Activated T-helper 1 cell treated with anti-CD3 and anti-CD28 coated beads, Interleukin-12 subunit alpha, Interleukin-12 subunit beta, Interleukin-2, Interleukin-4 antibody, amounts not matched to agents 30 ng/mL and 10 ng/mL and 1 ng/mL, durations not matched to agents 14 hours and 24 hours and 36 hours (primary cell): ENCODE measurements at regions not wholly inside any gene's neighbourhood (a gene's known extent, or its start where the extent isn't known, plus 50 kb on each side); places are given as distances from the start of the nearest gene placed in this dataset.

Source experiments
- DNase-seq: peaks from one replicate; pipeline ENCODE4 v3.0.0; 2021; ENCODE audit warnings: low spot score
- H3K27ac Mint-ChIP-seq: one replicate; pipeline ENCODE4 v1.8.0; 2021; ENCODE audit warnings: mild to moderate bottlenecking, mixed read lengths
- H3K27me3 Mint-ChIP-seq: one replicate; pipeline ENCODE4 v1.8.0; 2022; ENCODE audit warnings: mild to moderate bottlenecking, moderate library complexity, mixed read lengths; ENCODE audit not compliant: insufficient read depth
- H3K36me3 Mint-ChIP-seq: one replicate; pipeline ENCODE4 v1.8.0; 2021; ENCODE audit warnings: low read depth, mixed read lengths
- H3K4me1 Mint-ChIP-seq: one replicate; pipeline ENCODE4 v1.8.0; 2021; ENCODE audit warnings: low read depth, mixed read lengths
- H3K4me3 Mint-ChIP-seq: one replicate; pipeline ENCODE4 v1.8.0; 2021; ENCODE audit warnings: mild to moderate bottlenecking, moderate library complexity, mixed read lengths
- H3K9me3 Mint-ChIP-seq: one replicate; pipeline ENCODE4 v1.8.0; 2021; ENCODE audit warnings: mixed read lengths
- intact Hi-C: fragments of 100-400 bp; cut with micrococcal nuclease; formaldehyde crosslinking; loops from one replicate; pipeline ENCODE4 v1.15.1; 2024

DNA sequence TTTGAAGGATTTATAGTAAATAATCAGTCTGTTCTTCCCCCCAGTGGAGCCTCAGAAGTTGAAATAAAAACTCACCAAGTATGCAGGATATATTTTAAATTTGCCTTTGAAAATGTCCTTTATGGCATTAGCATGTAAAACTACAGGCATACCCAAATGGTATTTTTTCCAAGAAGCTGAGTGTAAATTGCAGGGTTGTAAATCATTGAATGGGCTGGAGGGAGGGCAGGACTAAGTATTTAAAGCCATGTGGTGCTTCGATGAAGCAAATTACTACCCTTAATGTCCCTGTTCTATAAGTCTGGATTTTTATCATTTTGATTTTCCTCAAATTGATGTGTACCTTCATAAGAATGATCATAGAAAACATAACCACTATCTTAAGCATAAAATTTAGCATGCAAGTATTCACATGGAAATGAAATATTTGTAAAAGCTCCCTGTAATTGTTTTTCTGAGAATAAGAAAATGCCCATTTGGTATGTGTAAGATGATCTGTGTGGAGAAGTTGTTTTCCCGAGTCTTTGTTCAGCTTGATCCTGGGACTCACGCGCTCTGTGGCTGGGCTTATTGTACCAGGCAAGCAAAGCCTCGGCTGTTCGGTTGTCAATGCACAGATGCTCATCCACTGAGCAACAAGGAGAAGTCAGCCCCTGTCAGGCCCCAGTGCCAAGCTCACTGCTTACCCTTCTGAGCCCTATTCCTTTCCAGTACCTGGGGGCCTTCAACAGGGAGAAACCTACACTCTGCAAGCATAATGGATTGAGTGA lies 66.7 kb downstream of the CD164 start:
- no peaks in the 10 kb centered on the region for H3K9me3 Mint-ChIP-seq
- intact Hi-C loops = no loop called here
- no peaks in the 10 kb centered on the region for H3K4me1 Mint-ChIP-seq
- no peak overlapping the region for H3K4me3 Mint-ChIP-seq
- no peaks in the 10 kb centered on the region for H3K36me3 Mint-ChIP-seq
- no peak overlapping the region for H3K27ac Mint-ChIP-seq
- no peak for DNase-seq
- peaks cover 5% of the 10 kb centered on the region for H3K27me3 Mint-ChIP-seq

DNA sequence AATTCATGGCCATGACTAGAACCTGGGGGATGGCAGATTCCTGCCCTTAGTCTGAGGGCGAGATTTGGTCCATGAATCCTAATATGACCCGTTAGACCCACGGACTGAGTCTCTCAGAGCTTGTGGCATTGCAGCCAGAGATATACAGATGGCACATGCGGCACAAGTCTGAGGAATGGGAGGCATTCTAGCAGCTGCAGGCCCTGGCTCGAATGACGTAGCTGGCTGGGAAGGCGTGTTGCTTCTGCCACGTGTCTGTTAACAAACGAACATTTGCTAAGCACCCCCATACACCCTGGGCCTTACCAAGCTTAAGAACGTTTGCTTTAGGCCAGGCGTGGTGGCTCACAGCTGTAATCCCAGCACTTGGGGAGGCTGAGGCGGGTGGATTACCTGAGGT lies 68.0 kb downstream of the CD164 start:
- DNase-seq = no peak
- Mint-ChIP-seq H3K27me3 (peaks cover 5% of the 10 kb centered on the region), H3K4me1 (no peaks in the 10 kb centered on the region), H3K9me3 (no peaks in the 10 kb centered on the region), H3K4me3 (no peak overlapping the region), H3K27ac (no peak overlapping the region), H3K36me3 (no peaks in the 10 kb centered on the region)
- intact Hi-C loops = no loop called here

DNA sequence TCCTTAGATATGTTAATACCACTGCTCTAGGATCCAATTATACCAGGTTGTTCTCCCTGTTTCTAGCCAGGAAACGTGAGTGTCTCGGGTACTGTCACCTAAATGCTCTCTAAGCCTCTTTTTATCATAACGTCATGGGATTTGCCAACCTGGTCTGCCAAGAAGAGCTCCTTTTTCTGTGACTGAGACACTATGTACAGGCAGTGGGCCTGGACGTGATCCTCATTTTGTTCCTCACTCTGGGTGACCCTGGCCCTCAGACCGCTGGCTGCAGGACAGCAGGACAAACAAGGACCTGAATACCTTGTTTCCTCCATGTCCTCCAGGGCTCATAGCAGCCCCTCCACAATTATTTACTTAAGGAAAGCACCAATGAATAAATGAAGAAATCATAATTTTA lies 69.1 kb downstream of the CD164 start:
- H3K4me1 Mint-ChIP-seq = no peaks in the 10 kb centered on the region
- H3K4me3 Mint-ChIP-seq = no peak overlapping the region
- H3K36me3 Mint-ChIP-seq = no peaks in the 10 kb centered on the region
- intact Hi-C loops = no loop called here
- no peak overlapping the region for H3K27ac Mint-ChIP-seq
- peaks cover 5% of the 10 kb centered on the region for H3K27me3 Mint-ChIP-seq
- no peaks in the 10 kb centered on the region for H3K9me3 Mint-ChIP-seq
- no peak for DNase-seq

DNA sequence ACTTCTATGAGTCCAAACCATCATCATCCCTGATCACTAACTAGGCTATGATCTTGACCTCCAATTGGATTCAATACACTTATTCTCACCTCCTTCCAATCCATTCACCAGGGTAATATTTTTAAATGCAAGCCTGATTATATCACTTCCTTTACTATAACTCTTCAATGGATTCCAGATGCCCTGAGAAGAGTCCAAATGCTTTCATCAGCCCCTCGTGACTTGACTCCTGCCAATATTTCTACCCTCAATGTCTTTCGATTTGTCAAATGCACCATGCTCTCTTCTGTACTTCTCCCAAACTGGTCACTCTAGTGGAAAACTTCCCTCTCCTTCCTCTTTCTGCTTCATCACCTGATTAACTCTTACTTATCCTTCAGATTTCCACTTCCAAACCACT lies 70.8 kb downstream of the CD164 start:
- no peak overlapping the region for H3K27ac Mint-ChIP-seq
- peaks cover 5% of the 10 kb centered on the region for H3K27me3 Mint-ChIP-seq
- DNase-seq = no peak
- no peaks in the 10 kb centered on the region for H3K4me1 Mint-ChIP-seq
- no peaks in the 10 kb centered on the region for H3K36me3 Mint-ChIP-seq
- intact Hi-C loops = no loop called here
- no peak overlapping the region for H3K4me3 Mint-ChIP-seq
- H3K9me3 Mint-ChIP-seq = no peaks in the 10 kb centered on the region

DNA sequence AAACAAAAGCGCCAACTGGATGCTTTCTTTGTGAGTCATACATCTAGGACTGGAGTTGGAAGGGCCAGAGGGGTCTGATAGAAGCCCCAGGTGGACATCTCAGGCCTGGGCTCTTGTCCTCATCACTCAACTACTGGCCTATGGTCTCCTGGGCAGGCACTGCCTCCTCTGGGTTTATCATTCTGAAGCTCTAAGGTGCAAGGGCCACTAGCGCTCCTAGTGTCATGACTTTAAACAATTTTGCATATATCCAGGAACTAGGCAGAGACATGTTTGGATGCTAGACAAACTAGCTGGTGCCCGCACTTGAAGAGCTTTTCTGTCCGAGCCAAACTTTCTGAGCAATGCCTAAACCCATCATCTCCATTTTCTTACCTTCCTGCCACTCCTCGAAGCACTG lies 72.3 kb downstream of the CD164 start:
- Mint-ChIP-seq H3K36me3 (no peaks in the 10 kb centered on the region), H3K4me1 (peaks cover under 1% of the 10 kb centered on the region), H3K9me3 (no peaks in the 10 kb centered on the region), H3K27ac (no peak overlapping the region), H3K27me3 (peaks cover 4% of the 10 kb centered on the region), H3K4me3 (no peak overlapping the region)
- no peak for DNase-seq
- intact Hi-C loops = loop anchor here (2.0 to 10.0 kb wide), 3 partner anchors 63 to 125 kb away; partner anchors contain the start of gene CD164

DNA sequence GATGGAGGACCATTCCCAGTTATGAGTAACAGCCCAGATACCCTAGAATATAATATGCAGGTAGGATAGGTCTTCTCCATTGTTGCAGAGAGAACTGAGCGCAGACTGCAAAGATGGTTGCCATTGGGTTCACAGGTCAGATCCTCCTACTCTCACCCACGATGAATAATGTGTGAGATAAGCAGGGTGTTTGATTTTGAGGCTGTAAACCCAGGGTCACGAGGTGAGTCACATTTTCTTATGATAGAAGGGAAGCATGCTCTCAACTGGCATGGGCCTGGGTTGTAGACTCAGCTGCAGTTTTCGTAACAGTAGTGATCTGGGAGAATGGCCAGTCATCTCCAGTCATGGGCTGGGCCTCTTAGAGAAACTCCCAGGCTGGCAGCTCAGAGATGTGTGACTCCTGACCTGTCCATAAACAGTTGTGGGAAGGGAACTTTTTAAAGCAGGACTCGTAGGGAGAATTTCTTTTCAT lies 74.2 kb downstream of the CD164 start:
- DNase-seq = no peak
- Mint-ChIP-seq H3K9me3 (no peaks in the 10 kb centered on the region), H3K27ac (no peak overlapping the region), H3K36me3 (no peaks in the 10 kb centered on the region), H3K27me3 (peaks cover 2% of the 10 kb centered on the region), H3K4me3 (no peak overlapping the region), H3K4me1 (peaks cover 12% of the 10 kb centered on the region)
- intact Hi-C loops = loop anchor here (2.0 to 10.0 kb wide), 3 partner anchors 65 to 123 kb away; partner anchors contain the start of gene CD164

DNA sequence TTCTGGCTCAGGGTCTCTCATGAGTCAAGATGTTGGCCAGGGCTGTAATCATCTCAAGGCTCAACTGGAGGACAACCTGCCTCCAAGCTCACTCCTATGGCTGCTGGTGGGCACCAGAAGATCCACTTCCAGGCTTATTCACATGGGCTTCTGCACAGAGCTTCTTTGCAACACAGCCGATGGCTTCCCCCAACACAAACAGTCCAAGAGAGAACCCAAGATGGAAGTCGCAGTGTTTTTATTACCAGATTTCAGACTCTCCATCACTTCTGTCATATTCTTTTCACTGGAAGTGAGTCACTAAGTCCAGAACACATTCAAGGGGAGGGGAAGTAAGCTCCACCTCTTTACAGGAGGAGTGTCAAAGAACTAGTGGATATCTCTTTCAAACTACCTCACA lies 75.5 kb downstream of the CD164 start:
- peaks cover 12% of the 10 kb centered on the region for H3K4me1 Mint-ChIP-seq
- no peak overlapping the region for H3K27ac Mint-ChIP-seq
- no peak for DNase-seq
- H3K27me3 Mint-ChIP-seq = peaks cover 2% of the 10 kb centered on the region
- no peaks in the 10 kb centered on the region for H3K36me3 Mint-ChIP-seq
- intact Hi-C loops = loop anchor here (10.0 kb wide), 1 partner anchor 122 kb away; no protein-coding TSS in a partner anchor
- H3K4me3 Mint-ChIP-seq = no peak overlapping the region
- H3K9me3 Mint-ChIP-seq = no peaks in the 10 kb centered on the region

DNA sequence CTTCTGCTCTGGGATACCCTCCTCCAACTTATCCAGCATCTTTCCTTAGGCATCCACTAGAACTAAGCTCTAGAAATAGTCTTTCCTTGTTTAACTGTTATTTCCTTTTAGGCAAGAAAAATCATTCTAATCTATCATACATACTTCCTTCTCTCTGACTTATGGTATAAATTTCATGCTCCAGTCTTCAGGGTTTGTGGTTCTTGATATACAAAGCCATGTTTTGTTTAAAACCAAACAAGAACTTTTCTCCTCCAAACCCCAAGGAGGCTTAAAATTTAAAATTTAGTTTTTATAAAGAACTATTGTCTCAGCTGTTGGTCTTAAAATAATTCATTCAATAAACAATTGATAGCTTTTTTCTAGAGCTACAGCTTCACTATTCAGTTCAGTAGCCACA lies 77.2 kb downstream of the CD164 start:
- intact Hi-C loops = loop anchor here (10.0 kb wide), 1 partner anchor 120 kb away; no protein-coding TSS in a partner anchor
- H3K9me3 Mint-ChIP-seq = no peaks in the 10 kb centered on the region

DNA sequence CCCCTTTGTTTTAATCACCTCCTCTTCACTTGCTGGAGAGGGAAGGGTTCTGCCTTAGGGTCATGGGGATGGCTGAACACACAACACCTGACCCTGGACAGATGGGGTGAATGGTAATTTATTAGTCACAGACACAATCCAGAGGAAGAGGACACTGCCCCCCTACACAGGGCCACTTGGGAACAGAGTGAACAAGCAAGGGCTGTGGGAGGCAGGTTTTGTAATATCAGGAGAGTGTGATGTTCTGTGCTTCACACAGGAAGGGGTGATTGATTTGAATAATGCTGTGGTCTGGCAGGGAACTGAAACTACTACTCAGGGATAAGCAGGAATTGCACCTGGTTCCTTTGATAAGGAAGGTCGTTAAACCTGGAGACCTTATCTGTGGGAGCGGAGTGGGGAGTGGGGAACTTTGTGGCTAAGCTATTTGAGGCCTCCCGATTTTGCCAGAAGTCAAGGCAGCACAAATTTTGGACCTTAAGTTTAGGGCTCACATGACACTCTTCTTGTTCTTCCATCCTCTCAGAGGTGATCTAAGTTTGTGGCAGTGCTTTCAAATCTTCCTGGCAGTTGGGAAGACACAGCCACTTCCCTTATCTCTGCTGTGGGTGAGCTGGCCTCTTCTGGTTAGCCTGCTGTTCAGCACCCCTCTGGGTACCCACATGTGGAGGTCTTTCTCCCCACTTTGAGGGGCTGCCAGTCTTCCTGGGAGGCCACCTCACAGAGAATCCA lies 77.8 kb downstream of the CD164 start:
- no peaks in the 10 kb centered on the region for H3K36me3 Mint-ChIP-seq
- H3K4me3 Mint-ChIP-seq = no peak overlapping the region
- H3K27me3 Mint-ChIP-seq = peaks cover 4% of the 10 kb centered on the region
- peaks cover 12% of the 10 kb centered on the region for H3K4me1 Mint-ChIP-seq
- DNase-seq = no peak
- peak overlapping the region; percentile 43 for H3K27ac Mint-ChIP-seq
- H3K9me3 Mint-ChIP-seq = no peaks in the 10 kb centered on the region
- intact Hi-C loops = loop anchor here (10.0 kb wide), 1 partner anchor 120 kb away; no protein-coding TSS in a partner anchor

More for the DNA sequence above, 77.2 kb downstream of the CD164 start:
- DNase-seq = no peak
- Mint-ChIP-seq H3K4me1 (peaks cover 12% of the 10 kb centered on the region), H3K4me3 (no peak overlapping the region), H3K27ac (no peak overlapping the region), H3K36me3 (no peaks in the 10 kb centered on the region), H3K27me3 (peaks cover 4% of the 10 kb centered on the region)

DNA sequence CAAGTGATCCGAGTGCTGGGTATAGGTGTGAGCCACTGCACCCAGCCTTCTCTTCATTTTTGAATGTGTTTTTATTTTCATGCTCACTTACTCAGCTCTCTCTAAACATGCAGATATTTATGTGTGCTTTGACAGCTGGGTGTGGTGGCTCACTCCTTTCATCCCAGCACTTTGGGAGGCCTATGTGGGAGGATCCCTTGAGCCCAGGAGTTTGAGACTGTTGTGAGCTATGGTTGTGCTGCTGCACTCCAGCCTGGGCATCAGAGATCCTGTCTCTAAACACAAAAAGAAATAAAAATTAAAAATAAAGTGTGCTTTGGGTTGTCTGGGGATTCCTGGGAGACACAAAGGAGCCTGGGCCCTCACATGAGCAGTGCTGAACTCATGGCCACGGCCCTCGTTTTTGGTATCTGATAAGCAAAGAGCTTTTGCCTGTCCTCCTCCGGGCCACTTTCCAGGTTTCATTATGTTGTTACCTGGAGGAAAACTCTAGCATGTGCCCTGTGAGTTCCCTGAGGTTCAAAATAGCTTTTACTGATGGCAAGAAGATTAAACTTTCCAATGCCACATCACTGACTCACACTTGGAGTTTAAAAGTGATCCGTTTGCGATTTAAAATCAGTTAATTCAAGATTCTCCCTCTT lies 78.5 kb downstream of the CD164 start:
- no peak for DNase-seq
- H3K27me3 Mint-ChIP-seq = peaks cover 4% of the 10 kb centered on the region
- no peaks in the 10 kb centered on the region for H3K9me3 Mint-ChIP-seq
- intact Hi-C loops = loop anchor here (10.0 kb wide), 1 partner anchor 119 kb away; no protein-coding TSS in a partner anchor
- H3K36me3 Mint-ChIP-seq = no peaks in the 10 kb centered on the region
- H3K4me1 Mint-ChIP-seq = peaks cover 12% of the 10 kb centered on the region
- H3K27ac Mint-ChIP-seq = no peak overlapping the region
- H3K4me3 Mint-ChIP-seq = no peak overlapping the region

DNA sequence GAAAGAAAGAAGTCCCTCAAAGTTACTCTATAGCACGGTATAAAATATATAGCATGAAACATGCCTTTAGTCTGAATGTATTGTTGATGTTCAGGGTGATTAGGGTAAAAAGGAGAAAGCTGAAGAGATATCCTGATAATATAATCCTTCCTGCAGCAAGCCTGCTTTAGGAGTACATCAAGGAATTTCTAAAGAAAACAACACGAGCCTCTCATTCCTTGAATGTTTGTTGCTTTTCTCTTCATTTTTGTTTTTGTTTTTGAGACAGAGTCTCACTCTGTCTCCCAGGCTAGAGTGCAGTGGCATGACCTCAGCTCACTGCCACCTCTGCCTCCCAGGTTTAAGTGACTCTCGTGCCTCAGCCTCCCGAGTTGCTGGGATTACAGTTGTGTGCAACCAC lies 79.1 kb downstream of the CD164 start:
- intact Hi-C loops = loop anchor here (10.0 kb wide), 1 partner anchor 118 kb away; no protein-coding TSS in a partner anchor
- Mint-ChIP-seq H3K27me3 (peaks cover 5% of the 10 kb centered on the region), H3K4me3 (no peak overlapping the region), H3K4me1 (peaks cover 12% of the 10 kb centered on the region), H3K27ac (no peak overlapping the region), H3K9me3 (no peaks in the 10 kb centered on the region), H3K36me3 (no peaks in the 10 kb centered on the region)
- no peak for DNase-seq

DNA sequence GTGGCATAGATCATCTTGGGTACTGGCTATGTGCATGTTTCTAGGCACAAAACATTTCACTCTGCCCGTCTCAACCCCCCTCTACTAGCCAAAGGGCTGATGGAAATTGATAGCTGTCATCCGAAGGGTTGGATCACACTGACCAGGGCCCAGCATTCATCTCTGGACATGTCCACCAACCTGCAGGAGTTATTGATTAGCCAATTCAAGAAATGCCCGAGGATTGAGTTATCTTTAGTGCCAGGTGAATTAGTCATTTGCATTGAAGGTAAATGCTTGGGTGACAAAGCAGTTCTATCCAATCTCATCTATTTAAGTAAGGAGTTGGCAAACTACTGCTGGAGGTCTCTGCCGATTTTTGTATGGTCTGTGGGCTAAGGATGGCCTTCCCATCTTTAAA lies 80.1 kb downstream of the CD164 start:
- Mint-ChIP-seq H3K4me3 (no peak overlapping the region), H3K4me1 (peaks cover 12% of the 10 kb centered on the region), H3K27ac (no peak overlapping the region), H3K27me3 (peaks cover 10% of the 10 kb centered on the region), H3K9me3 (no peaks in the 10 kb centered on the region), H3K36me3 (no peaks in the 10 kb centered on the region)
- intact Hi-C loops = loop anchor here (10.0 kb wide), 1 partner anchor 117 kb away; no protein-coding TSS in a partner anchor
- DNase-seq = no peak
